NCI-H2107 (cell line): ENCODE measurements at regions not wholly inside any gene's neighbourhood (a gene's known extent, or its start where the extent isn't known, plus 50 kb on each side); places are given as distances from the start of the nearest gene placed in this dataset.
"Not testable (repeated sequence)": the region's sequence is repeated elsewhere in the genome, so short reads cannot be mapped to it uniquely, and the experiment has no call there.

Source experiments
- DNase-seq: peaks from one replicate; lab custom pipeline; 2025; lab: John Stamatoyannopoulos, UW

GRCh38 chr2:67290451-67291290 is 106.5 kb upstream of the ETAA1 start:
- no peak for DNase-seq

- DNase-seq, result no peak
Measured at GRCh38 chr2:67294218-67294617, 102.9 kb upstream of the ETAA1 start.

- no peak for DNase-seq
Measured at GRCh38 chr2:67295406-67295805, 101.7 kb upstream of the ETAA1 start.

- no peak for DNase-seq
Measured at GRCh38 chr2:67295851-67296250, 101.3 kb upstream of the ETAA1 start.

GRCh38 chr2:67304300-67304890 is 92.7 kb upstream of the ETAA1 start:
- no peak for DNase-seq

- no peak for DNase-seq
Measured at GRCh38 chr2:67309281-67309680, 87.9 kb upstream of the ETAA1 start.

GRCh38 chr2:67311536-67311935 is 85.6 kb upstream of the ETAA1 start:
- no peak for DNase-seq

GRCh38 chr2:67312871-67313270 is 84.3 kb upstream of the ETAA1 start:
- no peak for DNase-seq

GRCh38 chr2:67313536-67313935 is 83.6 kb upstream of the ETAA1 start:
- DNase-seq, result no peak

- no peak for DNase-seq
Measured at GRCh38 chr2:67318031-67318430, 79.1 kb upstream of the ETAA1 start.

- DNase-seq, result no peak
Measured at GRCh38 chr2:67318563-67318962, 78.6 kb upstream of the ETAA1 start.

GRCh38 chr2:67318993-67319481 is 78.1 kb upstream of the ETAA1 start:
- DNase-seq, result no peak

- DNase-seq, result no peak
Measured at GRCh38 chr2:67320861-67321587, 76.1 kb upstream of the ETAA1 start.

- no peak for DNase-seq
Measured at GRCh38 chr2:67321588-67321903, 75.6 kb upstream of the ETAA1 start.

GRCh38 chr2:67322353-67323001 is 74.7 kb upstream of the ETAA1 start:
- DNase-seq, result no peak

GRCh38 chr2:67323209-67323991 is 73.7 kb upstream of the ETAA1 start:
- no peak for DNase-seq

- DNase-seq, result no peak
Measured at GRCh38 chr2:67329513-67329912, 67.6 kb upstream of the ETAA1 start.

GRCh38 chr2:67329951-67330350 is 67.2 kb upstream of the ETAA1 start:
- no peak for DNase-seq

GRCh38 chr2:67331419-67332086 is 65.6 kb upstream of the ETAA1 start:
- not testable (repeated sequence) for DNase-seq

- DNase-seq, result no peak
Measured at GRCh38 chr2:67337903-67338302, 59.2 kb upstream of the ETAA1 start.

GRCh38 chr2:67338601-67339233 is 58.4 kb upstream of the ETAA1 start:
- DNase-seq, result no peak
